ENCODE measurements at regions not wholly inside any gene's neighbourhood (a gene's known extent, or its start where the extent isn't known, plus 50 kb on each side); places are given as distances from the start of the nearest gene placed in this dataset.

GRCh38 chr7:68733219-68734153, 864.8 kb upstream of the AUTS2 start:
- TF ChIP-seq CTCF (conservative IDR thresholded peaks at IDR 0.05; ENCODE audit: low read depth, low read length) (no peak), EZH2 (IDR thresholded peaks at IDR 0.05; ENCODE audit: borderline replicate concordance, low read depth, low read length, poor library complexity, severe bottlenecking) (no peak)

Data from A673 (cell line).